ENCODE measurements at regions not wholly inside any gene's neighbourhood (a gene's known extent, or its start where the extent isn't known, plus 50 kb on each side); places are given as distances from the start of the nearest gene placed in this dataset.
"Not testable (repeated sequence)": the region's sequence is repeated elsewhere in the genome, so short reads cannot be mapped to it uniquely, and the experiment has no call there.

DNA sequence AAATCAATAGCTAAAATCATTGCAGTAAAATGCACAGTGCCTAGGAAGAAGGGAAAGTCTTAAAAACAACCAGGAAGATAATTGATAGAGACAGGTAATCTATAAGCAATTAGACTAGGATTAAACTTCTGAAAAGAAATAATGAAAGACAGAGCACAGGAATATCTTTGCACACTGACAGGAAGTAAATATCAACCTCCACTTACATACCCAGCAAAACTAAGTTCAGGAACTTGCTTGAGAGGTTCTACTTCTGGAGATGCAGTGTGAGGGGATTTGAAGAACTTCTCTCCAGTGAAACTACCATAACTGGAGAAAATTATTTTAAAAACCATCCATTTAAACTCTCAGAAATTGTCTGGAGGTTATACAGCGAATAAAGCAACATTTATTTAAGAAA lies 104.1 kb downstream of the EHF start:
- intact Hi-C loops (cut with DNase I; ENCODE audit: low total_unique reads), result no loop called here
- DNase-seq (ENCODE audit: low spot score in 2 of 2), result no peak
- 77 to 84% methylated on average over 1 of the region's 1 CpG for WGBS, 2 donors
- no peak overlapping the region for H3K4me3 ChIP-seq (ENCODE audit: low read depth, poor library complexity, severe bottlenecking)
- TF ChIP-seq POLR2A (IDR thresholded peaks at IDR 0.05), result no peak
- TF ChIP-seq, protein P1, sequence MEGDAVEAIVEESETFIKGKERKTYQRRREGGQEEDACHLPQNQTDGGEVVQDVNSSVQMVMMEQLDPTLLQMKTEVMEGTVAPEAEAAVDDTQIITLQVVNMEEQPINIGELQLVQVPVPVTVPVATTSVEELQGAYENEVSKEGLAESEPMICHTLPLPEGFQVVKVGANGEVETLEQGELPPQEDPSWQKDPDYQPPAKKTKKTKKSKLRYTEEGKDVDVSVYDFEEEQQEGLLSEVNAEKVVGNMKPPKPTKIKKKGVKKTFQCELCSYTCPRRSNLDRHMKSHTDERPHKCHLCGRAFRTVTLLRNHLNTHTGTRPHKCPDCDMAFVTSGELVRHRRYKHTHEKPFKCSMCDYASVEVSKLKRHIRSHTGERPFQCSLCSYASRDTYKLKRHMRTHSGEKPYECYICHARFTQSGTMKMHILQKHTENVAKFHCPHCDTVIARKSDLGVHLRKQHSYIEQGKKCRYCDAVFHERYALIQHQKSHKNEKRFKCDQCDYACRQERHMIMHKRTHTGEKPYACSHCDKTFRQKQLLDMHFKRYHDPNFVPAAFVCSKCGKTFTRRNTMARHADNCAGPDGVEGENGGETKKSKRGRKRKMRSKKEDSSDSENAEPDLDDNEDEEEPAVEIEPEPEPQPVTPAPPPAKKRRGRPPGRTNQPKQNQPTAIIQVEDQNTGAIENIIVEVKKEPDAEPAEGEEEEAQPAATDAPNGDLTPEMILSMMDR (IDR thresholded peaks at IDR 0.05), result no peak

DNA sequence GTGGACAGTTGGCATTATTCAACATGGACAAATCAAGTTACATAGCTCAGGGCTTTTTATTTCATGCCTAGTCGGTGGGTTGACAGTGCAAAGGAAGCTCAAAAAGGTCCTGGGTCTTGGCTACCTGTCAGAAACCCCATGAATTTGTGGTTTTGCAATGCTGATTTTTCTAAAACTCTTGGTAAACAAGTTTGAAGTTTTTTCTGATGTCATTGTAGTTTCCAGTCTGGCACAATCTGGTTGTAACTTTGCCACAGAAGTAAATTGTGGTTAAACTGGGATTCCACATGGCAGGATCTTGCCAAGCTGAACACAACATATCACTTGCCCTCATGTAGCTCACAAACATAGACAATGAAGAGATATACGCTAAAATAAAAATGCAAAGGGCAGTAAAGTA lies 100.8 kb downstream of the EHF start:
- no peak overlapping the region for H3K4me3 ChIP-seq (ENCODE audit: low read depth, poor library complexity, severe bottlenecking)
- no peak for DNase-seq (ENCODE audit: low spot score in 2 of 2)
- no peak for TF ChIP-seq POLR2A (IDR thresholded peaks at IDR 0.05)
- TF ChIP-seq, protein P1 (IDR thresholded peaks at IDR 0.05), result no peak
- 72 to 80% methylated on average over 2 of the region's 2 CpGs for WGBS, 2 donors
- intact Hi-C loops (cut with DNase I; ENCODE audit: low total_unique reads), result no loop called here

DNA sequence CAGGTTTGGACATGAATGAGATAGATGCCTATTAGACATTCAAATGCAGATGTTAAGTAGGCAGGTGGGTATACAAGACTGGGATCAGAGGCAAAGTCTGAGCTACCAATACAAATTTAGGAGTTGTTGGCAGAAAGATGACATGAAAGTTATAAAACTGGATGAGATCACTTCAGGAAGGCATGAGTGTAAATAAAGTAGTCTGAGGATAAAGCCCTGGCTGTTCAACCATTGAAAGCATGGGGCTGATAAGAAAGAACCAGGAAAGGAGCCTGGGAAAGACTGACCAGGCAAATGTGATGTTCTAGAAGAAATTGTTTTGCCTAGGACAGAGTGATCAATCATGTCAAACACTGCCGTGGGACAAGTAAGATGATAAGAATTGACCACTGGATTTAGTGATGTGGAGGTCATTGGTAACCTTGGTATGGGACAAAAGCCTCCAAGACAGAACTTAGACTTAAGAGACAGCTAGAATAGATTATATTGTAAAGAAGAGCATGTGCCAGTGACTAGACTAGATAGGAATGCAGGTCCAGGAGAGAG lies 98.5 kb downstream of the EHF start:
- DNase-seq (ENCODE audit: low spot score in 2 of 2), result no peak
- 65 to 73% methylated on average over 1 of the region's 1 CpG for WGBS, 2 donors
- no peak for TF ChIP-seq POLR2A (IDR thresholded peaks at IDR 0.05)
- TF ChIP-seq, protein P1 (IDR thresholded peaks at IDR 0.05), result no peak
- intact Hi-C loops (cut with DNase I; ENCODE audit: low total_unique reads), result no loop called here
- no peak overlapping the region for H3K4me3 ChIP-seq (ENCODE audit: low read depth, poor library complexity, severe bottlenecking)

DNA sequence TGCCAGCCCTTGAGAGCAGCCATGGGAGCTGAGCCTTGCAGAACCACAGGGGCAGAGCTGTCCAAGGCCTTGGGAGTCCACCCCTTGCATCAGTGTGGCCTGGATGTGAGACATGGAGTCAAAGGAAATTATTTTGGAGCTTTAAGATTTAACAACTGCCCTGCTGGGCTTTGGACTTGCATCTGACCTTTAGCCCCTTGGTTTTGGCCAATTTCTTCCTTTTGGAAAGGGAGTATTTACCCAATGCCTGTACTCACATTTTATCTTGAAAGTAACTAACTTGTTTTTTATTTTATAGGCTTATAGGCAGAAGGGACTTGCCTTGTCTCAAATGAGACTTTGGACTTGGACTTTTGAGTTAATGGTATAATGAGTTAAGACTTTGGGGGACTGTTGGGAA lies 92.7 kb downstream of the EHF start:
- H3K4me3 ChIP-seq (ENCODE audit: low read depth, poor library complexity, severe bottlenecking); DNase-seq (ENCODE audit: low spot score in 2 of 2); intact Hi-C loops (cut with DNase I; ENCODE audit: low total_unique reads): not testable (repeated sequence)
